ENCODE measurements at regions not wholly inside any gene's neighbourhood (a gene's known extent, or its start where the extent isn't known, plus 50 kb on each side); places are given as distances from the start of the nearest gene placed in this dataset.

DNA sequence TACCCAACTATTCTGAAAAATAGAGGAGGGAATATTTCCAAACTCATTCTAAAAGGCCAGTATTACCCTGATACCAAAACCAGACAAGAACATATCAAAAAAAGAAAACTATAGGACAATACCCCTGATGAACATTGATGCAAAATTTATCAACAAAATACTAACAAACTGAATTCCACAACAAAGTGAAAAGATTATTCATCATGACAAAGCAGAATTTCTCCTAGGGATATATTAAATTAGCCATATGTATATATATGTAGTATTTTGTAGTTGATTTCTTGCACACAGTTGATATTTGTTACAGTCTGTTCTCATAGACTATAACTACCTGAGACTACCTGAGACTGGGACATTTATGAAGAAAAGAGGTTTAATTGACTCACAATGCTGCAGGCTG lies 495.0 kb upstream of the SPRY2 start:
- Histone ChIP-seq H3K4me1 (ENCODE audit: control insufficient read depth in 4 of 4, insufficient read depth in 4 of 4, low read length in 3 of 4) (no peaks in the 10 kb centered on the region), H3K4me3 (ENCODE audit: low read depth in 1 of 3, low read length in 3 of 3) (no peak overlapping the region), H3K27ac (ENCODE audit: low read depth in 1 of 2, low read length in 2 of 2) (no peak overlapping the region), H3K27me3 (ENCODE audit: control insufficient read depth in 4 of 4, insufficient read depth in 4 of 4, low read length in 3 of 4) (no peaks in the 10 kb centered on the region), H3K36me3 (ENCODE audit: control insufficient read depth in 4 of 4, insufficient read depth in 3 of 4, low read depth in 1 of 4, low read length in 3 of 4) (no peaks in the 10 kb centered on the region), H3K9ac (ENCODE audit: low read depth in 1 of 2, low read length in 2 of 2) (no peak overlapping the region), H3K9me3 (ENCODE audit: control insufficient read depth in 4 of 4, low read length in 3 of 4) (peaks cover 2 to 6% (median 3%) of the 10 kb centered on the region in 4 donors)
- TF ChIP-seq, protein P1, sequence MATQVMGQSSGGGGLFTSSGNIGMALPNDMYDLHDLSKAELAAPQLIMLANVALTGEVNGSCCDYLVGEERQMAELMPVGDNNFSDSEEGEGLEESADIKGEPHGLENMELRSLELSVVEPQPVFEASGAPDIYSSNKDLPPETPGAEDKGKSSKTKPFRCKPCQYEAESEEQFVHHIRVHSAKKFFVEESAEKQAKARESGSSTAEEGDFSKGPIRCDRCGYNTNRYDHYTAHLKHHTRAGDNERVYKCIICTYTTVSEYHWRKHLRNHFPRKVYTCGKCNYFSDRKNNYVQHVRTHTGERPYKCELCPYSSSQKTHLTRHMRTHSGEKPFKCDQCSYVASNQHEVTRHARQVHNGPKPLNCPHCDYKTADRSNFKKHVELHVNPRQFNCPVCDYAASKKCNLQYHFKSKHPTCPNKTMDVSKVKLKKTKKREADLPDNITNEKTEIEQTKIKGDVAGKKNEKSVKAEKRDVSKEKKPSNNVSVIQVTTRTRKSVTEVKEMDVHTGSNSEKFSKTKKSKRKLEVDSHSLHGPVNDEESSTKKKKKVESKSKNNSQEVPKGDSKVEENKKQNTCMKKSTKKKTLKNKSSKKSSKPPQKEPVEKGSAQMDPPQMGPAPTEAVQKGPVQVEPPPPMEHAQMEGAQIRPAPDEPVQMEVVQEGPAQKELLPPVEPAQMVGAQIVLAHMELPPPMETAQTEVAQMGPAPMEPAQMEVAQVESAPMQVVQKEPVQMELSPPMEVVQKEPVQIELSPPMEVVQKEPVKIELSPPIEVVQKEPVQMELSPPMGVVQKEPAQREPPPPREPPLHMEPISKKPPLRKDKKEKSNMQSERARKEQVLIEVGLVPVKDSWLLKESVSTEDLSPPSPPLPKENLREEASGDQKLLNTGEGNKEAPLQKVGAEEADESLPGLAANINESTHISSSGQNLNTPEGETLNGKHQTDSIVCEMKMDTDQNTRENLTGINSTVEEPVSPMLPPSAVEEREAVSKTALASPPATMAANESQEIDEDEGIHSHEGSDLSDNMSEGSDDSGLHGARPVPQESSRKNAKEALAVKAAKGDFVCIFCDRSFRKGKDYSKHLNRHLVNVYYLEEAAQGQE (IDR thresholded peaks at IDR 0.05) = no peak
- TF ChIP-seq FOXA2 (IDR thresholded peaks at IDR 0.05) (no peak), SP1 (IDR thresholded peaks at IDR 0.05) (no peak), HNF4A (conservative IDR thresholded peaks at IDR 0.05) (no peak)
- TF ChIP-seq, protein P2, sequence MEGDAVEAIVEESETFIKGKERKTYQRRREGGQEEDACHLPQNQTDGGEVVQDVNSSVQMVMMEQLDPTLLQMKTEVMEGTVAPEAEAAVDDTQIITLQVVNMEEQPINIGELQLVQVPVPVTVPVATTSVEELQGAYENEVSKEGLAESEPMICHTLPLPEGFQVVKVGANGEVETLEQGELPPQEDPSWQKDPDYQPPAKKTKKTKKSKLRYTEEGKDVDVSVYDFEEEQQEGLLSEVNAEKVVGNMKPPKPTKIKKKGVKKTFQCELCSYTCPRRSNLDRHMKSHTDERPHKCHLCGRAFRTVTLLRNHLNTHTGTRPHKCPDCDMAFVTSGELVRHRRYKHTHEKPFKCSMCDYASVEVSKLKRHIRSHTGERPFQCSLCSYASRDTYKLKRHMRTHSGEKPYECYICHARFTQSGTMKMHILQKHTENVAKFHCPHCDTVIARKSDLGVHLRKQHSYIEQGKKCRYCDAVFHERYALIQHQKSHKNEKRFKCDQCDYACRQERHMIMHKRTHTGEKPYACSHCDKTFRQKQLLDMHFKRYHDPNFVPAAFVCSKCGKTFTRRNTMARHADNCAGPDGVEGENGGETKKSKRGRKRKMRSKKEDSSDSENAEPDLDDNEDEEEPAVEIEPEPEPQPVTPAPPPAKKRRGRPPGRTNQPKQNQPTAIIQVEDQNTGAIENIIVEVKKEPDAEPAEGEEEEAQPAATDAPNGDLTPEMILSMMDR (IDR thresholded peaks at IDR 0.05; ENCODE audit: low read depth, low read length, missing input control) = no peak
- DNase-seq (ENCODE audit: low spot score) = no peak

DNA sequence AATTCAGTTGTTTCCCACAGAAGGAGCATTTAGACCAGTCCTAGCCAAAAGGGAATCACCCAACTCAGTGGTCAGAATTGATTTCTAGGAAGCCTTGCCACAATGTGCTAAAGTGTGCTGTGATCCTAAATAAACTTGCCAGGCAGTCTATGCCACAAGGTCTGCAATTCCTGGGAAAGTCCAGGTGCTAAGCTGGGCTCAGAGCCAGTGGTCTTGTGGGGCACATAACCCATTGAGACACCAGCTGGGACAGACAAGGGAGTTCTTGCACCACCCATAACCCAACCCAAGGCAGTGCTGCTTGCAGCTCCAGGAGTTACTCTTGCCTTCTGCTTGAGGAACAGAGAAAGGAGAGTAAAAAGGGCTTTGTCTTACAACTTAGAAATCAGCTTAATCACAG lies 489.5 kb upstream of the SPRY2 start:
- no peak for DNase-seq (ENCODE audit: low spot score)
- Histone ChIP-seq H3K36me3 (ENCODE audit: control insufficient read depth in 4 of 4, insufficient read depth in 3 of 4, low read depth in 1 of 4, low read length in 3 of 4) (no peaks in the 10 kb centered on the region), H3K4me3 (ENCODE audit: low read depth in 1 of 3, low read length in 3 of 3) (no peak overlapping the region), H3K9ac (ENCODE audit: low read depth in 1 of 2, low read length in 2 of 2) (no peak overlapping the region), H3K9me3 (ENCODE audit: control insufficient read depth in 4 of 4, low read length in 3 of 4) (peaks cover 0 to 6% (median 4%) of the 10 kb centered on the region in 4 donors), H3K27ac (ENCODE audit: low read depth in 1 of 2, low read length in 2 of 2) (no peak overlapping the region), H3K27me3 (ENCODE audit: control insufficient read depth in 4 of 4, insufficient read depth in 4 of 4, low read length in 3 of 4) (no peaks in the 10 kb centered on the region), H3K4me1 (ENCODE audit: control insufficient read depth in 4 of 4, insufficient read depth in 4 of 4, low read length in 3 of 4) (no peaks in the 10 kb centered on the region)
- TF ChIP-seq HNF4G (IDR thresholded peaks at IDR 0.05) (no peak), RAD21 (IDR thresholded peaks at IDR 0.05) (no peak), HNF4A (conservative IDR thresholded peaks at IDR 0.05) (no peak), FOXA2 (IDR thresholded peaks at IDR 0.05) (no peak), YY1 (IDR thresholded peaks at IDR 0.05) (no peak)
- TF ChIP-seq, protein P3, sequence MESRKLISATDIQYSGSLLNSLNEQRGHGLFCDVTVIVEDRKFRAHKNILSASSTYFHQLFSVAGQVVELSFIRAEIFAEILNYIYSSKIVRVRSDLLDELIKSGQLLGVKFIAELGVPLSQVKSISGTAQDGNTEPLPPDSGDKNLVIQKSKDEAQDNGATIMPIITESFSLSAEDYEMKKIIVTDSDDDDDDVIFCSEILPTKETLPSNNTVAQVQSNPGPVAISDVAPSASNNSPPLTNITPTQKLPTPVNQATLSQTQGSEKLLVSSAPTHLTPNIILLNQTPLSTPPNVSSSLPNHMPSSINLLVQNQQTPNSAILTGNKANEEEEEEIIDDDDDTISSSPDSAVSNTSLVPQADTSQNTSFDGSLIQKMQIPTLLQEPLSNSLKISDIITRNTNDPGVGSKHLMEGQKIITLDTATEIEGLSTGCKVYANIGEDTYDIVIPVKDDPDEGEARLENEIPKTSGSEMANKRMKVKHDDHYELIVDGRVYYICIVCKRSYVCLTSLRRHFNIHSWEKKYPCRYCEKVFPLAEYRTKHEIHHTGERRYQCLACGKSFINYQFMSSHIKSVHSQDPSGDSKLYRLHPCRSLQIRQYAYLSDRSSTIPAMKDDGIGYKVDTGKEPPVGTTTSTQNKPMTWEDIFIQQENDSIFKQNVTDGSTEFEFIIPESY (IDR thresholded peaks at IDR 0.05) = no peak
- TF ChIP-seq, protein P1 (IDR thresholded peaks at IDR 0.05) = no peak
- TF ChIP-seq, protein P4, sequence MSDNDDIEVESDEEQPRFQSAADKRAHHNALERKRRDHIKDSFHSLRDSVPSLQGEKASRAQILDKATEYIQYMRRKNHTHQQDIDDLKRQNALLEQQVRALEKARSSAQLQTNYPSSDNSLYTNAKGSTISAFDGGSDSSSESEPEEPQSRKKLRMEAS (IDR thresholded peaks at IDR 0.05) = no peak
